GM18868 (cell line): ENCODE measurements at regions not wholly inside any gene's neighbourhood (a gene's known extent, or its start where the extent isn't known, plus 50 kb on each side); places are given as distances from the start of the nearest gene placed in this dataset.

Experiments used
- ATAC-seq: cut with Tn5 transposase; IDR thresholded peaks from one replicate; pipeline ENCODE4 v1.9.1; 2021; ENCODE audit warnings: mild to moderate bottlenecking, moderate library complexity; ENCODE audit not compliant: unreplicated experiment

DNA sequence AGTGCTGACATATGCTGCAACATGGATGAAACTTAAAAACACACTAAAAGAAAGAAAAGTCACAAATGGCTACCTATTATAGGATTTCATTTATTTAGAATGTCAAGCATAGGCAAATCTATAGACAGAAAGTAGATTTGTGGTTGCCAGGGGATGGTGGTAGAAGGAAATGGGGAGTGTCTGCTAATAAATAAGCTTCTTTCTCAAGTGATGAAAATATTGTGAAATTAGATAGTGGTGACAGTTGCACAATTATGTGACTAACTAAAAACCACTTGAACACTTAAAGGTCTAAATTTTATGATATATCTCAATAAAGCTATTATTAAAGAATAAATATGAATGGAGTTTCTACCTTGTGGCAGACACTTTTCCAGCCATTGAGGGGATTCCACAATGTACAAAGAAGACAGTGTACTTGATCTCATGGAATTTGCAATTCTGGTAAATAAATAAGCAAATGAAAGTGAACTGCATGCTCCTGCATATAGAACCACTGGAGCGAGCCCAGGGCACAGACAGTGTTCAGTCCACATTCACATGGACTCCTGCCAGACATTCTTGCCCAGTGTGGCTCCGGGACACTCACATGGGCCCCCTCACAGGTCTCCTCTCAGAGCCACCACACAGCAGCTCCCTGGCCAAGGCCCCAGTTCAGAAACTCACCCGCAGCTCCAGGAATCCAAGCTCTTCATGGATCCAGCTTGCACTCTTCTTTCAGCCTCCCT, 107.1 kb upstream of the ARID2 start:
- ATAC-seq = no peak

DNA sequence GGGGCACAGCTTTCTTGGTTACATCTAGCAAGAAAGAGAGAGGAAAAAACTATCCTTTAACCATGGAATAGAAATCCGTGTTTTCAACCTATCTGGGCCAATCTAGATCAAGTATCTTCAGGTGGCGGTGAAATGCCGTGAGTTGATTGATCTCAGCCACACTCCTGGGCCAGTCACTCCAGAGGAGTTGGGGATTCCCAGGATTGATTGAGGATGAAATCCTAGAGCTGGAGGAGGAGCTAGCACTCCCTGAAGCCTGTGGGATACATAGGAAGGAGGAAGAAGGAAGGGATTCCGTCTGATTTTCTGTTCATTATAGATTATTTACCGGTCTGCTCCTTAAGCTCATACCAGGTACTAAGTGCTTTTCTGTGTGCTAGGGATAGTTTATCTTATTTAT, 106.3 kb upstream of the ARID2 start:
- ATAC-seq = no peak

GRCh38 chr12:45623940-45624339, 105.6 kb upstream of the ARID2 start:
- no peak for ATAC-seq

DNA sequence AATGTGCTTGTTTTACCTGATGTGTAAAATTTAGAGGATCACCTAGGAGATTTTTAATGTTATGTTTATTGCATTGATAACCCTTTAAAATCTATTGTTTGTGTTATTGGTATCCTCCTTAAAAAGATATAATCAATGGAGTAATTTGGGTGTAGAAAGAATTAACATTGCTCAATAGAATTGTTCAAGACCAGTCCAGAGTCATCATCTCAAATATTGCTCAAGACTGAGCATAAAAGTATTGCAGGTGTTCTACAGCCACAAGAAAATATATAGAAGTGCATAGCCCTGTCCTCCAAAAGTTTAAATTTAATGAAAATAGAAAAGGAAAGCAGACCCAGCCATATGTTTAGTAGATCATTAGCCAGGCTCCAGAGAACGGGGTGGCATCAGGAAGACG, 102.5 kb upstream of the ARID2 start:
- no peak for ATAC-seq

GRCh38 chr12:45627407-45628069, 102.0 kb upstream of the ARID2 start:
- no peak for ATAC-seq

DNA sequence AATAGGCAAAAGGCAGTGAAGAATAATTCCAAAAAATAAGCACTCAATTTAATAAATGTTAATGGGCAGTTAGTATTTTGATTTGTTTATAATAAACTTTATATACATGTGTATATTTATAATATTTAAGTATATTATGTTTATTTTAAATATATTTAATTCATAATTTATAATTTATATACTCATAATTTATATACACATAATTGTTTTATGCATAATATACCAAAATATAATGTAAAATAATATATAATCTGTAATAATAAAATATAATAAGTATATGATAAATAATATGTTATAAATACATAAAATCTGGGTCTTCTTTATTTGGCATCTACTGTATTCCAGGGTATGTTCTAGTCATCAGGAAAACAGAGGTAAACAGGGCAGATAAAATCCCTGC, 100.2 kb upstream of the ARID2 start:
- ATAC-seq = no peak

DNA sequence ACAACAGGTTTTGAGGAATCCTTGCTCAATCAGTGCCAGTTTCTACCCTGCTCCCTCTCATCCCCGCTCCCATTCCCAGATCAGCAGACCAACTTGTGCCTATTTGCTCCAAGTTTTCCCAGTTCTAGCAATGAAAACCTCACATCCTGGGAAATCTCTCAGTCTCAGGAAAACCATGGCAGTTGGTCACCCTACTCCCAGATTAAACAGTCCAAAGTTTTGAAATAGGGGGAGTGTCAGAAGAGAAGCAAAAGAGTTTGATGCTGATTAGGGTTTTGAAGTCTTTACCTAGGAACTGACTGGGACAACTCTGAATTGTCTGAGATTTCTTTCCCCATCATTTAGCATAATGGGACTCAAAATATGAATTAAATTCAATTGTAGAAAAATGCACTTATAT, 95.8 kb upstream of the ARID2 start:
- ATAC-seq = no peak

DNA sequence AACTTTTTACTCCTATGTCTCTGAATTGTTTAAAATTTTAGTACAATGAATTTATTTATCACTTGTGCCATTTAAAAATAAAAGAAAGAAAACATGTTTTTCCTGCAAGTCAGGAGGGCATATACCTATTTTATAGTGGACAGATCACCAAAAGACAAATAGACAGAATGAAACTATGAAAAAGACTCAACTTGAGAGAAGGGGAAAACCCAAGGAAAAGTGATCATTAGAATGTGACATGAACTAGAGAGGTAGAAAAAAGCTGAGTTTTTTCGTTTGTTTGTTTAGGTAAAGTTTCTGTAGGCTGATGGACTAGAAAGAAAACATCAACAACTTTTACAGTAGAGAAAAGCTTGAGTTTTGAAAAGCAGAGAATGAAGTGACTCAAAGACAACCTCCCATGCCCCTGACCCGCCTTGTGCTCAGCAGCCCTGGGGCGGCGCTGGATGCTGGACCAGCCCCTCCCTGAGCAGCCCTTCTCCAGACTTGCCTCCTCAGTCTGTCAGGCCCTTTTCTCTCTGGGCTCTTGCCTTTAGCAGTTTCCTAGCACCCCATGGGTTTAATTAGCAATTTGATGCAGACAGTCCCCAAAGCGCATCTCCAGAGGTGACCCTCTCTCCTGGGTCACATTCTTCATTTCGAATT, 95.1 kb upstream of the ARID2 start:
- peak; percentile 75 for ATAC-seq

DNA sequence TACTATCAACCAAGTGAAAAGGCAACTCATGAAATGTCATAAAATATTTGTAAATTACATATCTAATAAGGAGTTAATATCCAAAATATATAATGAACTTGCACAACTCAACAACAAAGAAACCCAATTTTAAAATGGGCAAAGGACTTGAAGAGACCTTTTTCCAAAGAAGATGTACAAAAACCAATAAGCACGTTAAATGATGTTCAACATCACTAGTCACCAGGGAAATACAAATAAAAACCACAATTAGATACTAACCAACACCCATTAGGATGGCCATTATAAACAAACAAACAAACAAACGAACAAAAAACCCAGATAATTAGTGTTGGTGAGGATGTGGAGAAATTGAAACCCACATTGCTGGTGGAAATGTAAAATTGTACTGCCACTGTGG, 92.3 kb upstream of the ARID2 start:
- ATAC-seq = no peak

DNA sequence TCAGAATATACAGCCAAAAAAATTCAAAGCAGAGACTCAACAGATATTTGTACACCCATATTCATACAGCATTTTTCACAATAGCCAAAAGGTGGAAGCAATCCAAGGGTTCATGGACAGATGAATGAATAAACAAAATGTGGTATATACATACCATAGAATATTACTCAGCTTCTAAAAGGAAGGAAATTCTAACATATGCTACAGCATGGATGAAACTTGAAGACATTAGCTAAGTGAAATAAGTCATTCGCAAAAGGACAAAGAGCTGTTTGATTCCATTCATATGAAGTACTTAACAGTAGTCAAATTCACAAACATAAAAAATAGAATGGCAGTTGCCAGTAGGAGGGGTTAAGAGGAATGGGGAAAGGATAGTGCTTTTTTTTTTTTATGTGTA, 91.8 kb upstream of the ARID2 start:
- no peak for ATAC-seq

- ATAC-seq = no peak
Observed at GRCh38 chr12:45638386-45638785, 91.1 kb upstream of the ARID2 start.

GRCh38 chr12:45644541-45644940, 85.0 kb upstream of the ARID2 start:
- no peak for ATAC-seq

DNA sequence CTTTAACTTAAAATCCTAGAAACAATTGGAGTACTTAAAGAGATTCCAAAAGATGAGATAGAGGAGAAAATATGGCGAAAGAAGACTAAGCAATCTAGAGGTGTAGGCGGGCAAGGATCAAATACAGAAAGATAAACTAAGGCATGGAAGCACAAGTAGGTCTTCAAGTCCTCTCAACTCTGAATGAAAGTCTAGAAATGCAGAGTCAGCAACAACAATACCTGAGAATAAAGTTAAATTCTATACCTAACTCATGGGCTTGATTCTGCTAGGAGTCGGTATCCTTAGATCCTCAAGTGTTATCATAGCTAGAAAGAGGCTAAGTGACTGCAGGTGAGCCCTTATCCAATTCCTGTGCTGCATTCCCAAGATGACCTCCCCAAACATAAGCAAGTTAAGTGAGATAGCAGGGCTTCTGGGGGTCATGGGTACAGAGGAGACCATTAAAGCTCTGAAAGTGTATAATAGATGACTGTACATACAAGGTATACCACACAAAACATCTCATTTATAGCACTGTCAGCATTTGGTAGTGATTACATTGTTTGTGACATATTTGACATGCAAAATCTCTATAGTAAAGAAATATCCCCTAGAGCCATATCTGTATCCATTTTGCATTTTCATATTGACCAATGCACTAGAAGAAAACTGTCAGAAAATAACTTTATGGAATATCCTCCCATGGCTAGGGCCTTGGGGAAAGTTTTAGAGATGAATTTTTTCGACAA, 82.5 kb upstream of the ARID2 start:
- ATAC-seq = no peak

GRCh38 chr12:45648070-45648469, 81.4 kb upstream of the ARID2 start:
- ATAC-seq = no peak

- ATAC-seq = no peak
Observed at GRCh38 chr12:45651029-45651428, 78.5 kb upstream of the ARID2 start.

DNA sequence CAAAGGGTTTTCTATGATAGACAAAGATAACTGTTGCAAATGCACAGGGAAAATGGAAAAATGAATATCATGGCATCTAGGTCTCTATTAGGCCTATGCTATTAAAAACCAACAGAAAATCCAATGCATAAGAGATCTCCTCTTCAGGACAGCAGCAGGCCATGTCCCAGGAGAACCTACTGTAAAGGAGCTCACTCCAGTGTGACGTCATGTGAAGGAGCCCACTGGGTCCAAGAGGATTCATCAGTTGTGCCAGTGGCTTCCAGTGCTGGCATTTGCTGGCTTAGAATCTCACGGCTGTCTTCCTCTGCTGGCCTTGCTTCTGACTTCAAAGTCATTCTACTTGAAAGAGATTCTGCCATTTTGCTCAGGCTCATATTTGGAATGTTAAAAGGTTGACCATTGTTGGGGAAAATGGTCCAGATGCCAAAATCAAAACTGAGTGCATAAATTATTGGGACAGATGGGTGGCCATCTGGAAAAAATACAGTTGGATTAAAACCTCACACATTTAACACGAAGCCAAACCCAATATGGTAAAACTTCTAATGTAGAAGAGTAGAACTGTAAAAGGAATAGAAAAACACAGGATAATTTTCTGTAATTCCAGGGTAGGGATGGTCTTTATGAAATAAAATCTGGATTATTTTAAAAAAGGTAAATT, 75.4 kb upstream of the ARID2 start:
- ATAC-seq = no peak

DNA sequence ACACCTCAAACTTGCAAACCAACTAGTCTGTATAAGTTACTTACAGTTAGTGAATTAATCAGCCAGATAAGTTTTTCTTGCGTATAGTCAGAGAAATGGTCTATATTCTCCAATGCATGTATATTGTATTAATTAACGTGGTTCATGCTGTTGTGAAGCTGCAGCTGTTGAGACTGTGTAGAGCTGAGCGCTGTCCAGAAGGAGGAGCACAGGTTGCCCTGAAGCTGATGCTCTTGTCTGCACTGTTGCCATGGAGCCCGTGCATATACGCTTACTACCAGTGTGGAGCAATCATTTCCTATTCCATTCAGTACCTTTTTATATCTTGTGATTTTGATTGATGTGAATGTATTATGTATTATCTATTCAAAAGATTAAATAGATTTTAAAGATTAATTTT, 74.3 kb upstream of the ARID2 start:
- no peak for ATAC-seq

DNA sequence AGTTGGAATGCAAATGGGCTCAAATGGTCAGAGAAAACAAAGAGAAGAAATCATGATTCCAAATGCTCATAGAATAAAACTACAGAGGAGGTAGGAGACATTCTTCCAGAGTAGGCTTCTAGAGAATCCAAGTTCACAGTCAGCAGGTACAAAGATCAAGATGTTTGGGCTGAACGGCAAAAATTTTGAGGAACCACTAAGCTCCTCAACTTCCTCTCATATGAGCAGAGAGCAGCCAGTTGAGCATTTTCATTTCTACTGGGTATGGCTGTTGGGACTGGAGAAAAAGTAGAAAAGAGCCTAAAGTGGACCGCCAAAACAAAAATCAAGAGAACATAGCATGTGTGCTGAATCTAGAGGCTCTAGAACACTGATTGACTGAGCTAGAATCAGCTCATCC, 73.8 kb upstream of the ARID2 start:
- no peak for ATAC-seq

GRCh38 chr12:45658020-45658419, 71.5 kb upstream of the ARID2 start:
- no peak for ATAC-seq

- no peak for ATAC-seq
Observed at GRCh38 chr12:45660330-45660729, 69.2 kb upstream of the ARID2 start.

- no peak for ATAC-seq
Observed at GRCh38 chr12:45663455-45663854, 66.1 kb upstream of the ARID2 start.
